ENCODE measurements at regions not wholly inside any gene's neighbourhood (a gene's known extent, or its start where the extent isn't known, plus 50 kb on each side); places are given as distances from the start of the nearest gene placed in this dataset.

DNA sequence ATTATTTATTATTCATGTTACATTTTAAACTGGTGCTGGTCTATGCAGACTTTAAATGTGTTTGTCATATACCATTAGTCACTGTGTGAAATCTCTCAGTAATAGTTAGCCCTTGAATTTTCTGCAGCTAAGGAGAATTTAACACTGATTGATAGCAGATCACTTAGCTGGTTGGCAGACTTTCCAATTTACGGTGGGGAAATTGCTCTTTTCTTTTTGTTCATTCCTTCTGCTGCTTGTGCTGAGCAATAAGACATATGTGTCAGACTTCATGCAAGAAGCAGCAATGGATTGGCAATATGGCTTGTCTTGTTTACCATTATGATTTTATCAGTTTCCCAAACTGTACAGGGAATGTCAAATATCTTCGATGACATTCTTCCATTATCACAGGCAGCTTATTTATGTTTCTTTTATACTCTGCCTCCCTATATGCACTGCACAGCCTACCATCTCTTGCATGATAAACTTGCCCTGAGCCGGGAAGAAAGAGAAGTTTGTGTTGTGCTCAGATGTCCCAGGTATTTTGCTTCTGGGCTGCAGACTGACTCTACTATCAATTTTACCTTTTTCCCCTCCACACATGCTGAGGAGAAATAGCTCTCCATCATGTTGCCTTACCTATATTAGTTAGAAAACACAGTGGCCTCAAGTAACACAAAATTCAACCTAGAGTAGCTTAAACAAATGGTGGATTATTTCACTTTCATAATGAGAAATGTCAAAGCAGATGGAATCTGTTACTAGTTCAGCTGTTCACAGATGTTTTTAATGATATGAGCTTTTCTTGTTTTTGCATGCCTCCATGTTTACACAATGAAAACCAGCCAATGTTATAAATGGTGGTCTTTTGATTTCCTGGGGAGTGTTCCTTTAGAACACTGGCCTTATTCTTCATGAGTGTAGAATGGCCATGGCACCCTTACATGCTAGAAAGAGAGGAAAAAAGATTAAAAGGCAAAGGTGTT lies 968.1 kb upstream of the GOT2 start:
- TF ChIP-seq, protein P1, sequence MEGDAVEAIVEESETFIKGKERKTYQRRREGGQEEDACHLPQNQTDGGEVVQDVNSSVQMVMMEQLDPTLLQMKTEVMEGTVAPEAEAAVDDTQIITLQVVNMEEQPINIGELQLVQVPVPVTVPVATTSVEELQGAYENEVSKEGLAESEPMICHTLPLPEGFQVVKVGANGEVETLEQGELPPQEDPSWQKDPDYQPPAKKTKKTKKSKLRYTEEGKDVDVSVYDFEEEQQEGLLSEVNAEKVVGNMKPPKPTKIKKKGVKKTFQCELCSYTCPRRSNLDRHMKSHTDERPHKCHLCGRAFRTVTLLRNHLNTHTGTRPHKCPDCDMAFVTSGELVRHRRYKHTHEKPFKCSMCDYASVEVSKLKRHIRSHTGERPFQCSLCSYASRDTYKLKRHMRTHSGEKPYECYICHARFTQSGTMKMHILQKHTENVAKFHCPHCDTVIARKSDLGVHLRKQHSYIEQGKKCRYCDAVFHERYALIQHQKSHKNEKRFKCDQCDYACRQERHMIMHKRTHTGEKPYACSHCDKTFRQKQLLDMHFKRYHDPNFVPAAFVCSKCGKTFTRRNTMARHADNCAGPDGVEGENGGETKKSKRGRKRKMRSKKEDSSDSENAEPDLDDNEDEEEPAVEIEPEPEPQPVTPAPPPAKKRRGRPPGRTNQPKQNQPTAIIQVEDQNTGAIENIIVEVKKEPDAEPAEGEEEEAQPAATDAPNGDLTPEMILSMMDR (IDR thresholded peaks at IDR 0.05) = no peak
- no peak for TF ChIP-seq POLR2A (IDR thresholded peaks at IDR 0.05)
